CD4-positive, alpha-beta T cell treated with Interleukin-17A for 1 hour (primary cell): ENCODE measurements at regions not wholly inside any gene's neighbourhood (a gene's known extent, or its start where the extent isn't known, plus 50 kb on each side); places are given as distances from the start of the nearest gene placed in this dataset.
"Not testable (repeated sequence)": the region's sequence is repeated elsewhere in the genome, so short reads cannot be mapped to it uniquely, and the experiment has no call there.

Source experiments
- DNase-seq: peaks from one replicate; pipeline ENCODE4 v3.0.0-alpha.2; 2020

GRCh38 chr5:8828596-8829322 is 717.1 kb downstream of the SEMA5A start:
- DNase-seq = no peak

- no peak for DNase-seq
Observed at GRCh38 chr5:8829323-8830029, 716.4 kb downstream of the SEMA5A start.

GRCh38 chr5:8831251-8831650 is 714.6 kb downstream of the SEMA5A start:
- no peak for DNase-seq

GRCh38 chr5:8831854-8832253 is 714.0 kb downstream of the SEMA5A start:
- no peak for DNase-seq

GRCh38 chr5:8839361-8840055 is 706.4 kb downstream of the SEMA5A start:
- no peak for DNase-seq

- no peak for DNase-seq
Observed at GRCh38 chr5:8840237-8840636, 705.6 kb downstream of the SEMA5A start.

- not testable (repeated sequence) for DNase-seq
Observed at GRCh38 chr5:8840746-8841145, 705.1 kb downstream of the SEMA5A start.

GRCh38 chr5:8842971-8843551 is 702.8 kb downstream of the SEMA5A start:
- DNase-seq = no peak

GRCh38 chr5:8843771-8844170 is 702.1 kb downstream of the SEMA5A start:
- DNase-seq = no peak

- DNase-seq = no peak
Observed at GRCh38 chr5:8844206-8844605, 701.7 kb downstream of the SEMA5A start.

- no peak for DNase-seq
Observed at GRCh38 chr5:8844847-8845246, 701.0 kb downstream of the SEMA5A start.

- no peak for DNase-seq
Observed at GRCh38 chr5:8845296-8845695, 700.6 kb downstream of the SEMA5A start.

- DNase-seq = no peak
Observed at GRCh38 chr5:8848366-8848765, 697.5 kb downstream of the SEMA5A start.

GRCh38 chr5:8848997-8849594 is 696.8 kb downstream of the SEMA5A start:
- DNase-seq = no peak

- no peak for DNase-seq
Observed at GRCh38 chr5:8851101-8851500, 694.8 kb downstream of the SEMA5A start.

GRCh38 chr5:8857051-8857450 is 688.8 kb downstream of the SEMA5A start:
- DNase-seq = no peak

- no peak for DNase-seq
Observed at GRCh38 chr5:8861764-8862163, 684.1 kb downstream of the SEMA5A start.

- no peak for DNase-seq
Observed at GRCh38 chr5:8864053-8864452, 681.8 kb downstream of the SEMA5A start.

GRCh38 chr5:8865266-8865665 is 680.6 kb downstream of the SEMA5A start:
- no peak for DNase-seq

GRCh38 chr5:8865686-8866374 is 680.0 kb downstream of the SEMA5A start:
- no peak for DNase-seq

- DNase-seq = no peak
Observed at GRCh38 chr5:8868283-8868682, 677.6 kb downstream of the SEMA5A start.

GRCh38 chr5:8869932-8870331 is 675.9 kb downstream of the SEMA5A start:
- no peak for DNase-seq
